Left lung (tissue), 4 donors: ENCODE measurements at regions not wholly inside any gene's neighbourhood (a gene's known extent, or its start where the extent isn't known, plus 50 kb on each side); places are given as distances from the start of the nearest gene placed in this dataset.
"Not testable (repeated sequence)": the region's sequence is repeated elsewhere in the genome, so short reads cannot be mapped to it uniquely, and the experiment has no call there.

Source experiments
- ATAC-seq: fragments of 200-7000 bp; cut with Tn5 transposase; one replicate; pipeline ENCODE4 v1.9.1; 2020; ENCODE audit warnings: moderate library complexity
- DNase-seq, 4 donors: peaks; one replicate each; pipeline ENCODE4 v3.0.0-alpha.2; 2013 to 2020
- H3K27ac ChIP-seq, 2 donors: fragments of 200-600 bp; sonication (generic) in 1 of 2; one replicate each; pipeline versions ENCODE4 v1.5.0 to v1.8.0; 2020 to 2021
- H3K27me3 ChIP-seq, 2 donors: fragments of 200-600 bp; sonication (generic) in 1 of 2; one replicate each; pipeline versions ENCODE4 v1.5.0 to v1.8.0; 2020 to 2021
- H3K36me3 ChIP-seq, 2 donors: fragments of 200-600 bp; sonication (generic) in 1 of 2; one replicate each; pipeline versions ENCODE4 v1.5.0 to v1.8.0; 2020 to 2021
- H3K4me1 ChIP-seq, 2 donors: fragments of 200-600 bp; one replicate each; pipeline ENCODE4 v1.8.0; 2021
- H3K4me3 ChIP-seq, 2 donors: fragments of 200-600 bp; sonication (generic) in 1 of 2; one replicate each; pipeline versions ENCODE4 v1.5.0 to v1.8.0; 2020 to 2021; ENCODE audit warnings: mild to moderate bottlenecking in 1 of 2
- H3K9me3 ChIP-seq, 2 donors: fragments of 200-600 bp; sonication (generic) in 1 of 2; one replicate each; pipeline versions ENCODE4 v1.5.0 to v1.8.0; 2020 to 2021
- intact Hi-C, 2 donors: fragments of 100-400 bp; cut with DNase I; formaldehyde crosslinking; loops; one replicate each; pipeline versions ENCODE4 v1.11.2 to v1.14.2; 2022
- TF ChIP-seq, protein P1 (sequence below), 2 donors: fragments of 200-600 bp; sonication (generic) in 1 of 2; IDR thresholded peaks; one replicate each; pipeline versions ENCODE4 v1.5.0 to v1.8.0; 2021; ENCODE audit warnings: antibody characterized with exemption in 2 of 2
- donor health status: DM: no; HTN: yes; CAD: no.
- donor health status: DM: no; HTN: no; CAD: no.

DNA sequence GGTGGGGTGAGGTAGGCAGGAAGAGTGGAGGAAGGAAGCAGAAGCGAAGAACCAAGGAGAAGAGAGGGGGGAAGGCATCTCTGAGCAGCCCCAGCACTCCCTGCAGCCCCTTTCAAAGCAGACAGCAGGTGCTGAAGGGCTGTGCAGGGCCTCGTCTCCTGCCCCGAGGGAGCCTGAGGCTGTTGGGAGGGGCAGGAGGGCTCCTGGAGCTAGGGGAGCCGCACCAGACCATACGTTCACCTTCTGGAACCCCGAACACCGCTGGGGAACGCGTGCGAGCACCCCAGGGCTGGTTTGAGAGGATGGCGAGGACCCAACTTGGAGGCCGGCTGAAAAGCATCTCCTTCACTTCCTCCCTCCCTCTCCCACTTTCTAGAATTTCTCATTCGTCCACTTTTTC, 259.8 kb downstream of the FAM43A start:
- intact Hi-C loops, result no loop called here
- TF ChIP-seq, protein P1, sequence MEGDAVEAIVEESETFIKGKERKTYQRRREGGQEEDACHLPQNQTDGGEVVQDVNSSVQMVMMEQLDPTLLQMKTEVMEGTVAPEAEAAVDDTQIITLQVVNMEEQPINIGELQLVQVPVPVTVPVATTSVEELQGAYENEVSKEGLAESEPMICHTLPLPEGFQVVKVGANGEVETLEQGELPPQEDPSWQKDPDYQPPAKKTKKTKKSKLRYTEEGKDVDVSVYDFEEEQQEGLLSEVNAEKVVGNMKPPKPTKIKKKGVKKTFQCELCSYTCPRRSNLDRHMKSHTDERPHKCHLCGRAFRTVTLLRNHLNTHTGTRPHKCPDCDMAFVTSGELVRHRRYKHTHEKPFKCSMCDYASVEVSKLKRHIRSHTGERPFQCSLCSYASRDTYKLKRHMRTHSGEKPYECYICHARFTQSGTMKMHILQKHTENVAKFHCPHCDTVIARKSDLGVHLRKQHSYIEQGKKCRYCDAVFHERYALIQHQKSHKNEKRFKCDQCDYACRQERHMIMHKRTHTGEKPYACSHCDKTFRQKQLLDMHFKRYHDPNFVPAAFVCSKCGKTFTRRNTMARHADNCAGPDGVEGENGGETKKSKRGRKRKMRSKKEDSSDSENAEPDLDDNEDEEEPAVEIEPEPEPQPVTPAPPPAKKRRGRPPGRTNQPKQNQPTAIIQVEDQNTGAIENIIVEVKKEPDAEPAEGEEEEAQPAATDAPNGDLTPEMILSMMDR (IDR thresholded peaks at IDR 0.05), result no peak
- ATAC-seq (no peak), DNase-seq (no peak)
- H3K27ac ChIP-seq, result no peak overlapping the region
- H3K27me3 ChIP-seq, result no peaks in the 10 kb centered on the region
- peaks cover 0 to 21% of the 10 kb centered on the region in 2 donors for H3K4me1 ChIP-seq
- H3K9me3 ChIP-seq, result peaks cover 0 to 7% of the 10 kb centered on the region in 2 donors
- no peak overlapping the region for H3K4me3 ChIP-seq
- no peaks in the 10 kb centered on the region for H3K36me3 ChIP-seq

DNA sequence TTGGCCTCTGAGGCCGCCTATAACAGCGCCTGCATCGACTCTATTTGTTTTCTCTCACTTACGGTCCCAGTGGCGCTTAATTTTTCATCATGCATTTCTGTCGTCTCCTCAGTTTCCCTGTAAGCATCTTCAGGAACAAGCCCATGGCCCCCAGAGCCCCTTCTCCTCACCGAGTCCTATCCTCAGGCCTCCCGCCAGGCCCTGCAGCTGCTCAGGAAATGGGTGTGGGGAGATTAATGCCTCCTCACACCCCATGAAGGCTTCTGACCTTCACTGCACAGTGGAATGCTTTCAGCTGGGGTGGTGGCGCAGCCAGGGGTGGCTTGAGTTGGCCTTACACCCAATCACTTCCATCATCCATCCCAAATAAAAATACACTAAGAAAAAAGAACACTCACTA, 260.4 kb downstream of the FAM43A start:
- ATAC-seq, result no peak
- DNase-seq, result no peak
- Histone ChIP-seq H3K27me3 (no peaks in the 10 kb centered on the region), H3K4me1 (peaks cover 0 to 21% of the 10 kb centered on the region in 2 donors), H3K36me3 (no peaks in the 10 kb centered on the region), H3K27ac (no peak overlapping the region), H3K4me3 (no peak overlapping the region), H3K9me3 (peaks cover 0 to 7% of the 10 kb centered on the region in 2 donors)
- intact Hi-C loops, result no loop called here
- TF ChIP-seq, protein P1 (IDR thresholded peaks at IDR 0.05), result no peak

DNA sequence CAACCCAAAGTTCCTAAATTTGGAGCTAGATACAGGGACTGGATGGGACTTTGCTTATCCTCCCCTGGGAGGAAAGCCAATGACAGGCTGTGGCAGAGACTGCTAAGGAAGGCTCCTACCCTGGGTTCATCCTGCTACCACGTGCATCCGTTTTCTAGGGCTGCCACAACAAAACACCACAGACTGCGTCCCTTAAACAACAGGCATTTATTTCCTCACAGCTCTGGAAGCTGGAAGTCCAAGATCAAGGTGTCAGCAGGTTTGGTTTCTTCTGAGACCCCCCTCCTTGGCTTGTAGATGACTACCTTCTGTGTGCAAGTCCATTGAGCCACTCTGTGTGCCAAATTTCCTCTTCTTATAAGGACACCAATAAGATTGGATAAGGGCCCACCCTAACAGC, 263.9 kb downstream of the FAM43A start:
- H3K4me3 ChIP-seq, result no peak overlapping the region
- TF ChIP-seq, protein P1 (IDR thresholded peaks at IDR 0.05), result no peak
- H3K9me3 ChIP-seq, result peaks cover 0 to 7% of the 10 kb centered on the region in 2 donors
- no peak for DNase-seq
- H3K4me1 ChIP-seq, result peaks cover 6 to 12% of the 10 kb centered on the region in 2 donors
- H3K27me3 ChIP-seq, result no peaks in the 10 kb centered on the region
- ATAC-seq, result no peak
- no peak overlapping the region for H3K27ac ChIP-seq
- intact Hi-C loops, result no loop called here
- no peaks in the 10 kb centered on the region for H3K36me3 ChIP-seq

DNA sequence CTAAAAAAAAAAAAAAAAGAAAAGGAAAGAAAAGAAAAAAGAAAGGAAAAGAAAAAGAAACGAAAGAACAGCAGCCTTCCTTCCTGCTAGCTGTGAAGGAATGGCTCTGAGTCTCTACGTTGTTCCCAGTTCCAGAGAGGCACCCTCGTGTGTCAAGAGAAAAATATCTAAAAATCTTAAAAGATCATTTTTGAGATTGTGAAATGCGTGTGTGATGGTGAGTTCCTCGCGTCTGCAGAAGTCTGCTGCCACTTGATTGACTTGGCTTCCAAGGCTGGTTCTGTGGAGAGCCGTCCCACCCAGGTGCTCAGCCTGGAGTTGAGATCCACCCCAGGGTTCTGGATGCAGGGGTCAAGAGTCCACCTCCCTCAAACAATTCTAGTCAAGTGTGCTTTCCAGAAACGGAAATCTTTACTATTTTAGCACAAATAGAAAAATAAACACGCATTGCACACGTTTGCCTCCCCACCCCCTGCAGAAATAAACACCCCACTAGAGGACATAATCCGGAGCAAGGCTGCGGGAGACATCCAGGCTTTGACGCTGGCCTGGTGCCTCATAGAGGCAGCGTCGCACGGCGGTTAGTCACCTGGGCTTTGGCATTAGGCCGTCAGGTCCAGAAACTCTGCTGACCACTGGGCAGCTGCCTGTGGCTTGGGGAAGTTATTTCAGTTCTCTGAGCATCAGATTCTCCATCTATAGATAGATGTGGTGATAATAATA, 265.4 kb downstream of the FAM43A start:
- H3K36me3 ChIP-seq, result no peaks in the 10 kb centered on the region
- DNase-seq, result no peak
- no peak overlapping the region for H3K4me3 ChIP-seq
- TF ChIP-seq, protein P1 (IDR thresholded peaks at IDR 0.05), result no peak
- intact Hi-C loops, result no loop called here
- ATAC-seq, result no peak
- peaks cover 6 to 7% of the 10 kb centered on the region in 2 donors for H3K4me1 ChIP-seq
- H3K9me3 ChIP-seq, result peaks cover 0 to 7% of the 10 kb centered on the region in 2 donors
- no peaks in the 10 kb centered on the region for H3K27me3 ChIP-seq
- H3K27ac ChIP-seq, result no peak overlapping the region

DNA sequence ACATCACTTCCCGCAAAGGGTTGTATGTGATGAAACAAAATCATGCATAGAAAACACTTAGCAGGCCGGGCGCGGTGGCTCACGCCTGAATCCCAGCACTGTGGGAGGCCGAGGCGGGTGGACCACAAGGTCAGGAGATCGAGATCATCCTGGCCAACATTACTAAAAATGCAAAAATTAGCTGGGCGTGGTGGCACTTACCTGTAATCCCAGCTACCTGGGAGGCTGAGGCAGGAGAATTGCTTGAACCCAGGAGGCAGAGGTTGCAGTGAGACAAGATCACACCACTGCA, 265.9 kb downstream of the FAM43A start:
- H3K4me3 ChIP-seq, H3K9me3 ChIP-seq, ATAC-seq, H3K4me1 ChIP-seq, H3K36me3 ChIP-seq, intact Hi-C loops, H3K27me3 ChIP-seq, H3K27ac ChIP-seq, DNase-seq: not testable (repeated sequence)
